Adrenal gland (tissue), 5 donors: ENCODE measurements at regions not wholly inside any gene's neighbourhood (a gene's known extent, or its start where the extent isn't known, plus 50 kb on each side); places are given as distances from the start of the nearest gene placed in this dataset.

Source experiments
- CTCF ChIP-seq, 6 experiments: fragments of 450-650 bp in 4 of 6; fragments of 200-600 bp in 2 of 6; sonication (generic) in 1 of 6; IDR thresholded peaks; 1 replicate in 5 of 6; 2 replicates in 1 of 6; pipeline versions ENCODE4 v1.5.1 to v1.8.0; 2016 to 2021; ENCODE audit warnings: antibody characterized with exemption in 6 of 6, mild to moderate bottlenecking in 2 of 6, moderate library complexity in 1 of 6
- POLR2A ChIP-seq, 2 donors: fragments of 450-650 bp; IDR thresholded peaks; one replicate each; pipeline ENCODE4 v1.6.1; 2017; ENCODE audit warnings: antibody characterized with exemption in 2 of 2, mild to moderate bottlenecking in 2 of 2, moderate library complexity in 1 of 2
- donor health status: DM: no; HTN: no; CAD: no.

DNA sequence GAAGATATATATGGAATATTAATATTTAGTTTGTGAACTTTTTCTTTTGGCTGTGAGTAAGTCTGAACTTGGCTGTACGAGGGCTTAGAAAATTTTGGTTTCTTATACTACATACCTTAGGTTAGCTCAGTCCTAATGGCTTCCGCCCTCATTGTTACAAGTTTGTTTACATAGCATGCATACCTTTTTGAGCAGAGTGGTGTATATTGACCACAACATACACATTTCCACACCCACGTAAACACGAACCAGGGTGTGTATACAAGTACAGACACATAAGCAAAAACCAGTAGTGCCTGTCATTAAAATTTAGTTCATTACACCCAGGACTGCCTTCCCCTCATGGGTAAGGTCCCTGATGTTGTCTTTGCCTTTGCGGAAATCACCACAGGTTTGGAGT lies 230.2 kb upstream of the RGS6 start:
- TF ChIP-seq CTCF (IDR thresholded peaks at IDR 0.05) (no peak), POLR2A (IDR thresholded peaks at IDR 0.05) (no peak)
